ENCODE measurements at regions not wholly inside any gene's neighbourhood (a gene's known extent, or its start where the extent isn't known, plus 50 kb on each side); places are given as distances from the start of the nearest gene placed in this dataset.

GRCh38 chr2:20561637-20562454 lies 89.1 kb downstream of the HS1BP3 start:
- TF ChIP-seq EZH2phosphoT487 (IDR thresholded peaks at IDR 0.05; ENCODE audit: borderline replicate concordance, low read length) (no peak), CTCF (conservative IDR thresholded peaks at IDR 0.05; ENCODE audit: low read depth, low read length) (no peak), EZH2 (IDR thresholded peaks at IDR 0.05; ENCODE audit: low read length, unreplicated experiment) (no peak)

Measured in PC-3 (cell line).